ENCODE measurements at regions not wholly inside any gene's neighbourhood (a gene's known extent, or its start where the extent isn't known, plus 50 kb on each side); places are given as distances from the start of the nearest gene placed in this dataset.

DNA sequence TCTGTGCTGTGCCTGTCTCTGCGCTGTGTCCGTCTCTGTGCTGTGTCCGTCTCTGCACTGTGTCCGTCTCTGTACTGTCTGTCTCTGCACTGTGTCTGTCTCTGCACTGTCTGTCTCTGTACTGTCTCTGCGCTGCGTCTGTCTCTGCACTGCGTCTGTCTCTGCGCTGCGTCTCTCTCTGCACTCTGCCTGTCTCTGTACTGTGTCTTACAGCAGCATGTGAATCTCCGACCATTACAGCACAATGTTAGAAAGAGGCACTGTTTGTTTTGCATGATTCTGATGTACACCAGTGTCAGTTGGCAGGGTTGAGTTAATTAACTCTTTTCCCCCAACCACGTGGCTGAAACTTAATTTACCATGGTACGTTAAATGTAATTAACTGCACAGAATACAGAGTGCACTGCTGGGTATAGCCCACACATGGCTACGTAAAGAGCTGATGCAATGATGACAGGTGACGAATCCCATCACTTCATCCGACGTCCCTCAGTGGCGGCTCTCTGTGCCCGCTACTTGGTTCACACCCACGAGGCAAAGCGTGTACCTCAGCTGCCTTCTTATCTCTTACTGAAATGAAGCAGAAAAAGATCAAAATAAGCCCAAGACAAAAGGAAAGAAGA lies 127.7 kb upstream of the SFSWAP start:
- H3K27me3 ChIP-seq (ENCODE audit: insufficient read depth, low read length), result no peaks in the 10 kb centered on the region
- no peak overlapping the region for H3K4me3 ChIP-seq (ENCODE audit: low read depth, low read length)
- H3K4me1 ChIP-seq (ENCODE audit: control insufficient read depth, insufficient read depth, low read length, unreplicated experiment), result no peaks in the 10 kb centered on the region
- no peak overlapping the region for H2AFZ ChIP-seq (ENCODE audit: low read length, unreplicated experiment)
- no peaks in the 10 kb centered on the region for H3K36me3 ChIP-seq (ENCODE audit: insufficient read depth, low read length)
- no peaks in the 10 kb centered on the region for H3K79me2 ChIP-seq (ENCODE audit: control insufficient read depth, insufficient read depth, low read length, unreplicated experiment)
- no peak overlapping the region for H3K27ac ChIP-seq (ENCODE audit: low read depth, low read length)

DNA sequence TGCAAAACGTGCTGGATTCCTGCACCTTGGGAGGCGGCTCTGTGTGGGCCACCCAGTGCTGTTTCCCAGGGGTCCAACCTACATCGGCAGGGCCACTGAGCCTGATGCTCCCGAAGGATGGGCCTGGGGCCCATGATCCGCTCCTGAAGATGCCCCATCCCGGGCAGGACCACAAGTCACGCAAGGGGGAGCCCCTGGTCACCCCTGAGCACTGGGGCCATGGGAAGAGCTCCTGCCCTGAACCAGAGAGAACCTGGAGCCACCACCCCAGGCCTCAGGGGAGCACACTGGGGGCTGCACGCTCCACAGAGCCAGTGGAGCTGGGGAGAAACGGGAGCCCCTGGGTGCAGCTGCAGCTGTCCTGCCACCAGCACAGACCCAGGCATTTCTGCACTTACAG lies 124.6 kb upstream of the SFSWAP start:
- Histone ChIP-seq H3K4me1 (ENCODE audit: control insufficient read depth, insufficient read depth, low read length, unreplicated experiment) (no peaks in the 10 kb centered on the region), H3K27me3 (ENCODE audit: insufficient read depth, low read length) (no peaks in the 10 kb centered on the region), H3K79me2 (ENCODE audit: control insufficient read depth, insufficient read depth, low read length, unreplicated experiment) (no peaks in the 10 kb centered on the region), H3K36me3 (ENCODE audit: insufficient read depth, low read length) (no peaks in the 10 kb centered on the region), H3K4me3 (ENCODE audit: low read depth, low read length) (no peak overlapping the region), H3K27ac (ENCODE audit: low read depth, low read length) (no peak overlapping the region), H2AFZ (ENCODE audit: low read length, unreplicated experiment) (no peak overlapping the region)

DNA sequence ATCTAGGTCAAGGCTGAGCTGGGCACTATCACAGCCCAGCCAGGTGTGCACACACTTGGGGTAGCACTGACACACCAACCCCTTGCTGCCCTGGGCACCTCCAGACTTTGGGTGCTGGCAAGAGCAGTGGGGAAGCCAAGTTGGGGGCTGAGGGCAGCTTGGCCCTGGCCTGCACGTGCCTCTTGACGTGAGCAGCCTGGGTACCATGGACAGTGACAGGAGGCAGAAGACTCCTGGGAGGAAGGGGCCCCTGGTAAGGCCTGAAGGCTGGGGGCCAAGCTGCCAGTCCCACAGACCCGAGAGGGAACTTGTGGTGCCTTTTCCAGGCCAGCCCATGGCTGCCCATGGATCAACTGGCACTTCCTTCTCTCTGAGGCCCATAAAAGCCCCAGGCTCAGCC lies 124.1 kb upstream of the SFSWAP start:
- Histone ChIP-seq H3K4me3 (ENCODE audit: low read depth, low read length) (no peak overlapping the region), H3K79me2 (ENCODE audit: control insufficient read depth, insufficient read depth, low read length, unreplicated experiment) (no peaks in the 10 kb centered on the region), H3K27ac (ENCODE audit: low read depth, low read length) (no peak overlapping the region), H3K4me1 (ENCODE audit: control insufficient read depth, insufficient read depth, low read length, unreplicated experiment) (no peaks in the 10 kb centered on the region), H2AFZ (ENCODE audit: low read length, unreplicated experiment) (no peak overlapping the region), H3K27me3 (ENCODE audit: insufficient read depth, low read length) (no peaks in the 10 kb centered on the region), H3K36me3 (ENCODE audit: insufficient read depth, low read length) (no peaks in the 10 kb centered on the region)

DNA sequence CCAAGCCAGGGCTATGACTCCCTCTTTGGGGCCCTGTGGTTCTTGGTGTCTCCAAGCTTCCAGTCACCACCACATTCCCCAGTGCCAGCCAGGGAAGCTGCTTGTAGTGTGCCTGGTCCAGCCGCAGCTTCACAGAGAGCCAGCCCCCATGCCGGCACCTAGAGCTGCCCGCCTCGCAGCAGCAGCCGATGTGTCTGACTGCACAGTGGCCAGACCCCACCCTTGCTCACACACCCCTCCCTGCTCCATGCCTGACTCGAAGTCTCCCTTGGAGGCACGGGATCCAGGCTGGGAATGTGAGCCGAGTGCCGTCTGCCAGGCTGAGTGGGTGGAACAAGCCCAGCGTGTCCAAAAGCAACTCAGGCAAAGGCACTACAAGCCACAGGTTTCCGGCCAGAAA lies 123.3 kb upstream of the SFSWAP start:
- H2AFZ ChIP-seq (ENCODE audit: low read length, unreplicated experiment), result no peak overlapping the region
- no peaks in the 10 kb centered on the region for H3K36me3 ChIP-seq (ENCODE audit: insufficient read depth, low read length)
- no peaks in the 10 kb centered on the region for H3K4me1 ChIP-seq (ENCODE audit: control insufficient read depth, insufficient read depth, low read length, unreplicated experiment)
- H3K27ac ChIP-seq (ENCODE audit: low read depth, low read length), result no peak overlapping the region
- no peaks in the 10 kb centered on the region for H3K27me3 ChIP-seq (ENCODE audit: insufficient read depth, low read length)
- no peak overlapping the region for H3K4me3 ChIP-seq (ENCODE audit: low read depth, low read length)
- H3K79me2 ChIP-seq (ENCODE audit: control insufficient read depth, insufficient read depth, low read length, unreplicated experiment), result no peaks in the 10 kb centered on the region

DNA sequence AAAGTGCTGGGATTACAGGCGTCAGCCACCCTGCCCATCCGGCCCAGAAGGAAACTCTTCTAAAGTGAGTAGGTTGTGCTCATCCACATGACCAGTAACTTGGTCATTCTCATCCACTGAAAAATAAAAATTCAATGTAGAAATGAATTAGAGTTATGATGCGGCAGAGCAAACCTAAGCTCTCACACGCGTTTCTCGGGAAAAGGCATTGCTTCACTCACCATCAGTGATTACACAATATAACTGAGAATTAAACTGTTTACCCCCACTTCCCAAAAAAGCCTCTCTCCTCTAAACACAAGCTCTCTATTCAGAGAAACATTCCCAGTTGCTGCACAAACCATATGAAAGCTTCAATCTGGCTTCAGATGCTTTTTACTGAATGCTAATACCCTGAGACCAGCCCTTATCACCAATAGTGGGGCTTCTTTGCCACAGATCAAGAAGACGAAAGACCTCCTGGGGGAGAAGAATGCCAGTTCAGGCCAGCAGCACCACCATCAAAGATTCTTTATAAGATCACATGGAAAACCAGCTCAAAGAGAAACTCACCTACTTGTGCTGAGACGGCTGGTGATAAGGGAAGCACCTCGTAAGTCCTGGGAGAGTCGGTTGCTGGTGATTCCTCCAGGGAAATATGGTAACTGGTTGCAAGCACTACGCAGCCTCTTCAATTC lies 121.5 kb upstream of the SFSWAP start:
- no peaks in the 10 kb centered on the region for H3K36me3 ChIP-seq (ENCODE audit: insufficient read depth, low read length)
- no peaks in the 10 kb centered on the region for H3K4me1 ChIP-seq (ENCODE audit: control insufficient read depth, insufficient read depth, low read length, unreplicated experiment)
- no peak overlapping the region for H3K27ac ChIP-seq (ENCODE audit: low read depth, low read length)
- H3K27me3 ChIP-seq (ENCODE audit: insufficient read depth, low read length), result no peaks in the 10 kb centered on the region
- H3K4me3 ChIP-seq (ENCODE audit: low read depth, low read length), result no peak overlapping the region
- H2AFZ ChIP-seq (ENCODE audit: low read length, unreplicated experiment), result no peak overlapping the region
- no peaks in the 10 kb centered on the region for H3K79me2 ChIP-seq (ENCODE audit: control insufficient read depth, insufficient read depth, low read length, unreplicated experiment)

DNA sequence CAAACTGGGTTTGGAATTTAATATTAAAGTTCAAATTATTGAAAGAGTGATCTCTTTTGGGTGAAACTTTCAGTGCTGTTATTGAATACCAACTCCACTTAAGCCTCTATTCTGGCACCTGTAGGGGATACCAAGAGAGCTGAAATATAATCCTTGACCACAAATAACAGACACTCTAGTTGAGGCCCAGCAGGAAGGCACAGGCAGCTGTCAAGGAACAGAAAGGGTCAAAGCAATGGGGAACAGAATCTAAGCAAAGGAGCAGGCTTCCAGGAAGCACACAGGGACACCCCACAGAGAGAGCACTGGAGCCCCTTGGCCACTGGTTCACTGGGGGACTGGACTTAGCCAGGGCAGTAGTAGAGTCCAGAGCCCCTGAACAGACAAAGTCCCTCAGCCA lies 120.9 kb upstream of the SFSWAP start:
- Histone ChIP-seq H3K27me3 (ENCODE audit: insufficient read depth, low read length) (no peaks in the 10 kb centered on the region), H3K4me1 (ENCODE audit: control insufficient read depth, insufficient read depth, low read length, unreplicated experiment) (no peaks in the 10 kb centered on the region), H3K36me3 (ENCODE audit: insufficient read depth, low read length) (no peaks in the 10 kb centered on the region), H3K79me2 (ENCODE audit: control insufficient read depth, insufficient read depth, low read length, unreplicated experiment) (no peaks in the 10 kb centered on the region), H2AFZ (ENCODE audit: low read length, unreplicated experiment) (no peak overlapping the region), H3K4me3 (ENCODE audit: low read depth, low read length) (no peak overlapping the region), H3K27ac (ENCODE audit: low read depth, low read length) (no peak overlapping the region)

DNA sequence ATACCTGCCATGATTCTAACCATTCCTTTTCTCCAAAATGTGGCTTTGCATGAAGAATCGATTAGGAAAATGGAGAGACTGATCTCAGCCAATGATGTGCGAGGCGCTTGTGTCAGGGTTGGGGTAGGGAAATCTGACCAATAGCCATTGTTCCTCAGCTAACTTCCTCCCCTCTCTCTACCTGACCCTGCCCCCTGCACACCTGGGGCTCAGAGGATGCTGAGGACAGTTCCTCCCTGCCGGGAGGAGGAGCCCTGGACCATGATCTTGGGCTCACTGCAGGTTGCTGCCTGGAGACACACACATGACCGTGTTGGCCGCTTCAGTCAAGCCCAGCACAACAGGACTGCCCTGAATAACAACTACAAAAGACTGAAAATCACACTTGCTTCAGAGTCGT lies 119.8 kb upstream of the SFSWAP start:
- Histone ChIP-seq H3K79me2 (ENCODE audit: control insufficient read depth, insufficient read depth, low read length, unreplicated experiment) (no peaks in the 10 kb centered on the region), H3K27me3 (ENCODE audit: insufficient read depth, low read length) (no peaks in the 10 kb centered on the region), H3K4me1 (ENCODE audit: control insufficient read depth, insufficient read depth, low read length, unreplicated experiment) (no peaks in the 10 kb centered on the region), H3K27ac (ENCODE audit: low read depth, low read length) (no peak overlapping the region), H3K4me3 (ENCODE audit: low read depth, low read length) (no peak overlapping the region), H3K36me3 (ENCODE audit: insufficient read depth, low read length) (no peaks in the 10 kb centered on the region), H2AFZ (ENCODE audit: low read length, unreplicated experiment) (no peak overlapping the region)

DNA sequence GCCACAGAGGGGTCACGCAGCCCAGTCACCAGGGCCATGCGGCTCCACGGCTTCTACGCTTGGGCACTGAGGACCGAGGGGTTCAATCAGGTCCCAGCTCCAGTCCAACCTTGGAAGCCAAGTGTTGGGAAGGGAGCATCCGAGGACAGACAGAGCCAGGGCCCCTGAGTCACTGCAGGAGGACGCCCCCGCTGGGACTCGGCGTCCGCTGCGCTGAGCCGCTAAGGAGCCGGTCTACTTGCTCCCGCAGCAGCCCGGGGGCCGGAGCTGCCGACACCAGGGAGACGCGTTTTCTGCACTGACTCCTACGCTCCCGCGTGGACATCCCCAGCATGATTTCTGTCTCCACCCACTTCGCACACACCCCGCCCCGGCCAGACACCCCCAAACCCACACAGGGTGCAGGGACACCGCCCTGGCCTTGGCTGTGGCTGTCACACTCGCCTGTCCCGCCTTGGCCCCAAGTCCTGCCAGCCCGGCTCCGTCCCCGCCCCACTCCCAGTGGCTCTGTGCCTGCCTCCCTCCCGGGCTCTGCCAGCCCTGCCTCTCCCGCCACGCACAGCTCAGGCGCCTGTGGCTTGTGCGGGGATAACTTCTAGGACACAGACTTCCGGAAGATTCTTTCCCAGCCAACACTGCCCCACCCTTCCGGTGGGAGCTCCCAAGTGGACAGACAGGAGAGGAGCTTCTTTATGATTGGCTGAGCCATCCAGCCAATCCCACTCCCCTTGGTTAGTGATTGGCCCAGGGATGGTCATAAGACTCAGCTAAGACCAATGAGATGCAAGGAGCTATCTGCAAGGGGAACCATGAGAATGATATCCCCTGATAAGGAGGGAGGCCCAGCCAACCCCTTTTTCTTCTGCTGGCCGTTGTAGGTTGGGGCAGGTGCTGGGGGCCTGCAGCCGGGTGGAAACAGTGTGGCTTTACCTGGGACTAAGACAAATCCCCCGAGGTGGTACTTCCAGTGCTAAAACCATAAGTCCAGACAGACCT lies 118.9 kb upstream of the SFSWAP start:
- H3K4me1 ChIP-seq (ENCODE audit: control insufficient read depth, insufficient read depth, low read length, unreplicated experiment), result no peaks in the 10 kb centered on the region
- H2AFZ ChIP-seq (ENCODE audit: low read length, unreplicated experiment), result no peak overlapping the region
- H3K27ac ChIP-seq (ENCODE audit: low read depth, low read length), result no peak overlapping the region
- H3K79me2 ChIP-seq (ENCODE audit: control insufficient read depth, insufficient read depth, low read length, unreplicated experiment), result no peaks in the 10 kb centered on the region
- no peaks in the 10 kb centered on the region for H3K27me3 ChIP-seq (ENCODE audit: insufficient read depth, low read length)
- no peak overlapping the region for H3K4me3 ChIP-seq (ENCODE audit: low read depth, low read length)
- H3K36me3 ChIP-seq (ENCODE audit: insufficient read depth, low read length), result no peaks in the 10 kb centered on the region

DNA sequence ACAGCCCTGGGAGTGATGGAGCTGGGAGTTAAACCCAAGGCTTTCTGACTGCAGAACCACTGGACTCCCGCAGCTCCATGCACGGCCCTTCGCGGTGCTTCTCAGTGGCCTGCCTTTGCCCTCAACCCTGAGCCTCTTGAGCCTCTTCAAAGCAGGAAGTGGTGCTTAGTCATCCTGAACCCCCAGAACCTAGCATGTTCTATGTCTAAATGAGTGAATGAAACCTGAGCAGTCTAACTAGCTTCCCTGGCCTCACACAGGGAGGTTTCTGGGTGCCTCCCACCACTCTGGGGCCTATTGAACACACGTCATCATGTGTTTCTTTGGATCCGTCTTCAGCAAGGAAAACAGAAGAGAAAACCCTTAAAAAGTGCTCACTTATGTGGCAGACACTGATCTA lies 117.9 kb upstream of the SFSWAP start:
- H3K27ac ChIP-seq (ENCODE audit: low read depth, low read length), result no peak overlapping the region
- H2AFZ ChIP-seq (ENCODE audit: low read length, unreplicated experiment), result no peak overlapping the region
- H3K36me3 ChIP-seq (ENCODE audit: insufficient read depth, low read length), result no peaks in the 10 kb centered on the region

DNA sequence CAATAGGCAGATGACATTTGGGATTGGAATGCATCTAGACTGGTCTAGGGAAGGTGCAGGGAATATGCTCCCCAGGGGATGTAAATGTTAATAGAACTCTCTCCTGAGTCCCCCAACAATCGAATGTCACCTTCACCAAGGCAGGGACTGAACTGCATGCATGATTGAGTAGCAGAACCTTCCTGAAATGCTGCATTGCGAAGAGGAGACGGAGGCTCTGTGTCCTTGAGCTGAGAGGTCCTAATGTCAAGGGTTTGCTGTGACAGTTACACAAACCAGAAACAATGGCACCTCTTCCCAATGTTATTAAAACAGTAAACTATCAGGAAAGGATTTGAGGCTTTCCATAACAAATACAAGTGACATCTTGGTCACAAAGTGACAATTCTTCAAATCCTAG lies 117.5 kb upstream of the SFSWAP start:
- Histone ChIP-seq H3K79me2 (ENCODE audit: control insufficient read depth, insufficient read depth, low read length, unreplicated experiment) (no peaks in the 10 kb centered on the region), H3K4me3 (ENCODE audit: low read depth, low read length) (no peak overlapping the region), H3K27me3 (ENCODE audit: insufficient read depth, low read length) (no peaks in the 10 kb centered on the region), H3K27ac (ENCODE audit: low read depth, low read length) (no peak overlapping the region), H2AFZ (ENCODE audit: low read length, unreplicated experiment) (no peak overlapping the region), H3K36me3 (ENCODE audit: insufficient read depth, low read length) (no peaks in the 10 kb centered on the region), H3K4me1 (ENCODE audit: control insufficient read depth, insufficient read depth, low read length, unreplicated experiment) (no peaks in the 10 kb centered on the region)

More for the DNA sequence above, 117.9 kb upstream of the SFSWAP start:
- Histone ChIP-seq H3K4me1 (ENCODE audit: control insufficient read depth, insufficient read depth, low read length, unreplicated experiment) (no peaks in the 10 kb centered on the region), H3K4me3 (ENCODE audit: low read depth, low read length) (no peak overlapping the region), H3K79me2 (ENCODE audit: control insufficient read depth, insufficient read depth, low read length, unreplicated experiment) (no peaks in the 10 kb centered on the region), H3K27me3 (ENCODE audit: insufficient read depth, low read length) (no peaks in the 10 kb centered on the region)

All from ACC112 (cell line).